Glutamatergic neuron (in vitro differentiated cells): ENCODE measurements at regions not wholly inside any gene's neighbourhood (a gene's known extent, or its start where the extent isn't known, plus 50 kb on each side); places are given as distances from the start of the nearest gene placed in this dataset.
"Not testable (repeated sequence)": the region's sequence is repeated elsewhere in the genome, so short reads cannot be mapped to it uniquely, and the experiment has no call there.

Source experiments
- DNase-seq: peaks from one replicate; pipeline ENCODE4 v3.0.0; 2022
- H3K27ac Mint-ChIP-seq: one replicate; pipeline ENCODE4 v1.8.0; 2020; ENCODE audit warnings: mild to moderate bottlenecking, mixed read lengths, inconsistent platforms; ENCODE audit not compliant: unreplicated experiment
- H3K27me3 Mint-ChIP-seq: one replicate; pipeline ENCODE4 v1.8.0; 2020; ENCODE audit warnings: mild to moderate bottlenecking, moderate library complexity, mixed read lengths, inconsistent platforms; ENCODE audit not compliant: unreplicated experiment
- H3K36me3 Mint-ChIP-seq: one replicate; pipeline ENCODE4 v1.8.0; 2020; ENCODE audit warnings: mild to moderate bottlenecking, mixed read lengths, inconsistent platforms; ENCODE audit not compliant: unreplicated experiment
- H3K4me1 Mint-ChIP-seq: one replicate; pipeline ENCODE4 v1.8.0; 2020; ENCODE audit warnings: mild to moderate bottlenecking, low read depth, mixed read lengths, inconsistent platforms; ENCODE audit not compliant: unreplicated experiment
- H3K4me3 Mint-ChIP-seq: one replicate; pipeline ENCODE4 v1.8.0; 2020; ENCODE audit warnings: mild to moderate bottlenecking, mixed read lengths, inconsistent platforms; ENCODE audit not compliant: unreplicated experiment
- H3K9me3 Mint-ChIP-seq: one replicate; pipeline ENCODE4 v1.8.0; 2020; ENCODE audit warnings: mild to moderate bottlenecking, moderate library complexity, mixed read lengths, inconsistent platforms; ENCODE audit not compliant: unreplicated experiment
- TF ChIP-seq, protein P1 (sequence below): fragments of 200-600 bp; sonication (generic); IDR thresholded peaks from one replicate; pipeline ENCODE4 v1.5.0; 2021; ENCODE audit not compliant: partially characterized antibody, unreplicated experiment

- no peak overlapping the region for H3K4me3 Mint-ChIP-seq
- TF ChIP-seq, protein P1, sequence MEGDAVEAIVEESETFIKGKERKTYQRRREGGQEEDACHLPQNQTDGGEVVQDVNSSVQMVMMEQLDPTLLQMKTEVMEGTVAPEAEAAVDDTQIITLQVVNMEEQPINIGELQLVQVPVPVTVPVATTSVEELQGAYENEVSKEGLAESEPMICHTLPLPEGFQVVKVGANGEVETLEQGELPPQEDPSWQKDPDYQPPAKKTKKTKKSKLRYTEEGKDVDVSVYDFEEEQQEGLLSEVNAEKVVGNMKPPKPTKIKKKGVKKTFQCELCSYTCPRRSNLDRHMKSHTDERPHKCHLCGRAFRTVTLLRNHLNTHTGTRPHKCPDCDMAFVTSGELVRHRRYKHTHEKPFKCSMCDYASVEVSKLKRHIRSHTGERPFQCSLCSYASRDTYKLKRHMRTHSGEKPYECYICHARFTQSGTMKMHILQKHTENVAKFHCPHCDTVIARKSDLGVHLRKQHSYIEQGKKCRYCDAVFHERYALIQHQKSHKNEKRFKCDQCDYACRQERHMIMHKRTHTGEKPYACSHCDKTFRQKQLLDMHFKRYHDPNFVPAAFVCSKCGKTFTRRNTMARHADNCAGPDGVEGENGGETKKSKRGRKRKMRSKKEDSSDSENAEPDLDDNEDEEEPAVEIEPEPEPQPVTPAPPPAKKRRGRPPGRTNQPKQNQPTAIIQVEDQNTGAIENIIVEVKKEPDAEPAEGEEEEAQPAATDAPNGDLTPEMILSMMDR: no peak
- no peaks in the 10 kb centered on the region for H3K36me3 Mint-ChIP-seq
- peaks cover under 1% of the 10 kb centered on the region for H3K9me3 Mint-ChIP-seq
- H3K27me3 Mint-ChIP-seq: no peaks in the 10 kb centered on the region
- H3K4me1 Mint-ChIP-seq: no peaks in the 10 kb centered on the region
- no peak for DNase-seq
- no peak overlapping the region for H3K27ac Mint-ChIP-seq
Measured at GRCh38 chr1:242610209-242610608, 85.7 kb upstream of the PLD5 start.

DNA sequence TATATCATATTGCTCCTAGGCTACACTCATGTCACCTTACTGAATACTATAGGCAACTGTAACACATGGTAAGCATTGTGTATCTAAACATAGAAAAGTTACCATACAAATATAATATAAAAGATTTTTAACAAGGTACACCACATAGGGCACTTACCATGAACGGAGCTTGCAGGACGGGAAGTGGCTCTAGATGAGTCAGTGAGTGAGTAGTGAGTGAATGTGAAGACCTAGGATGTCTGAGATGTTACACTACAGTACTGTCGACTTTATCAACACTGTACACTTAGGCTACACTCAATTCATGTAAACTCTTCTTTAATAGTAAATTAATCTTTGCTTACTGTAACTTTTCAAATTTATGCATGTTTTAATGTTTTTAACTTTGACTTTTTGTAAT lies 81.0 kb upstream of the PLD5 start:
- Mint-ChIP-seq H3K4me3 (no peak overlapping the region), H3K9me3 (no peaks in the 10 kb centered on the region)

DNA sequence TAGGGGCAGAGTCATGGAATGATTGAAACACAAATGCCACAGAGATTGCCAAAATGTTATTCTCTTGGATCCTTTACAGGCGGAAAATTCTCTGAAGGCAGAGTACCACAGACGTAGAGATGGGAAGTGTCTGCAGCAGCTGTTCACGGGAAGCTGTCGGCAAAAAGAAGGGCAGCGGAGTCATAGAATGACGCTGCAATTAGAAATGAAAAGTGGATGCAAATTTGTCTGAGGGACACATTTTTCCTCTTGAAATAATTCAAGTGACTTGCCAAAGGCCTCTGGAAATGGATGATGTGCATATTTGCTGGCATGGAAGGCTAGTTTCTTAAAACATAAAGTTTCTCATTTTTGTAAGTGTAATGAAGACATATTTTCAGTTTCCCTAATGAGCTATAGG lies 77.5 kb upstream of the PLD5 start:
- H3K27ac Mint-ChIP-seq: no peak overlapping the region
- TF ChIP-seq, protein P1: no peak
- H3K27me3 Mint-ChIP-seq: no peaks in the 10 kb centered on the region
- no peak overlapping the region for H3K4me3 Mint-ChIP-seq
- DNase-seq: no peak
- H3K4me1 Mint-ChIP-seq: no peaks in the 10 kb centered on the region
- H3K9me3 Mint-ChIP-seq: no peaks in the 10 kb centered on the region
- no peaks in the 10 kb centered on the region for H3K36me3 Mint-ChIP-seq

More for the DNA sequence above, 81.0 kb upstream of the PLD5 start:
- Mint-ChIP-seq H3K4me1 (no peaks in the 10 kb centered on the region), H3K27ac (no peak overlapping the region), H3K36me3 (no peaks in the 10 kb centered on the region), H3K27me3 (no peaks in the 10 kb centered on the region)
- no peak for DNase-seq
- TF ChIP-seq, protein P1: no peak

DNA sequence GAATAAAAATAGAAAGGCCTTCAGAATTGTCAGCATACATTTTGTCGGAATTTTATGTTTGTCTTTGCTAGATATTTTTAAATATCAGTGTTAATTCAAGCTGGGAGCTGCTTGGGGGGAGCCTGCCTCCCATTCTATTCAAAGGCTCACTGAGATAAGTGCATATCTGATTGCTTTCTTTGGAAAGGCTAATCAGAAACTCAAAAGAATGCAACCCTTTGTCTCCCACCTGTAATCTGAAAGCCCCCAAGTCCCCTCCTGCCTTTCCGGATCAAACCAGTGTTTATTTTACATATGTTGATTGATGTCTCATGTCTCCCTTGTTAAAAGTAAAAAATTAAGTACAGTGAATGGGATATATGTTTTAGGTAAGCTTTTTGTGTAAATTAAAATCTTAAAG lies 69.3 kb upstream of the PLD5 start:
- H3K4me3 Mint-ChIP-seq, H3K27ac Mint-ChIP-seq, H3K27me3 Mint-ChIP-seq, H3K9me3 Mint-ChIP-seq, DNase-seq, H3K36me3 Mint-ChIP-seq, H3K4me1 Mint-ChIP-seq: not testable (repeated sequence)

DNA sequence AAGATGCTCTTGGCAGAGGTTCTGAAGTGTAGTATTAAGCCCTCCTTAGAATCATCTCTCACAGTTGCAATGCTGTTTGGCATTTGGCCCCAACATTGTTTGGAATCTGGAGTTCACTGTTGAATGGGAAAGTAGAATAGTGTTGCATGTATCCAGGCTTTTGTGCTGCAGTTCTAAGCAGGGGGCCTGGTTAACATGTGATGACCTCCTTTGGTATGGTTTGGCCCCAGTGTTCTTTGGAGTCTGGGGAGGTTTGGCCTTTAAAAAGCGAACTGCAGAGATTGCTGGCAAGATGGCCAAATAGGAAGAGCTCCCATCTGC lies 61.8 kb upstream of the PLD5 start:
- H3K9me3 Mint-ChIP-seq: peaks cover 2% of the 10 kb centered on the region
- H3K36me3 Mint-ChIP-seq: no peaks in the 10 kb centered on the region
- H3K4me1 Mint-ChIP-seq: no peaks in the 10 kb centered on the region
- TF ChIP-seq, protein P1: no peak
- no peak for DNase-seq
- H3K27ac Mint-ChIP-seq: no peak overlapping the region
- H3K27me3 Mint-ChIP-seq: peaks cover 5% of the 10 kb centered on the region
- H3K4me3 Mint-ChIP-seq: no peak overlapping the region
